ENCODE measurements at regions not wholly inside any gene's neighbourhood (a gene's known extent, or its start where the extent isn't known, plus 50 kb on each side); places are given as distances from the start of the nearest gene placed in this dataset.

DNA sequence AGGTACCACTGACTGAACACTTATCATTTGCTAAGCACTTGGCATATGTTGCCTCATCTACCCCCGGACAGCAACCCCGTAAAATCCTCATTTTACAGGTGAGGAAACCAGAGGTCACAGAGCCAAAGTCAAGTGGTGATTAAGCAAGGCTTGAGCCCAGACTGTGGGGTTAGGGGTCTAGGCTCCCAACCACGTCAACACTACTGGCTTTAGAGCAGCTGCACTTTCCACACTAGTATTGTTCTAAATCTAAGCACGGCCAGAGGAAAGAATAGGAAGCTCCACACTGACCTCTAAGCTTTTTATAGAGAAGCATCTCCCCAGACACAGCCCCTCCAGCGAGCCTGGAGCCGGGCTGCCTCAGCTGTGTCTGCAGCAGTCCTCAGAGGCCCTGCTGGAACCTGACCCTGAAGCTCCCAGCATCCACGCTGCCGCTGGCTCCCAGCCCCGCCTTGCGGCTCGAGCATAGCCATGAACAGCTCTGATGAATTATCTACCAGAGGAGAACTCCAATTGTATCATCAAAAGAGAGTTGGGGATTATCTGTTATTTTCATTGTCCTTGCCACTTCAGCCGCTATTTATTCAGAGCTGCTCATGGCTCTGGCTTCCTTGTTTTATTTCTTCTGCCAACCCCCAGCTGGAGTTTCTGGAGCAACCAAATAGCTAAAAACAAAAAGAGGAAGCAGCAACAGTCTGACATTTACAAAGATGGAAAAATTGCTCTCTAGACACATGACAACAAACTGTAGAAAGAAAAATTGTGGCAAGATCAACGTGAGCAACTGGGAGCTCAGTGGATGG lies 62.2 kb upstream of the RTN4 start:
- TF ChIP-seq POLR2A (IDR thresholded peaks at IDR 0.05) (peak in 1 of 4 donors; percentile 26), EP300 (IDR thresholded peaks at IDR 0.05) (no peak), POLR2AphosphoS5 (IDR thresholded peaks at IDR 0.05) (no peak), CTCF (IDR thresholded peaks at IDR 0.05) (no peak)
